ENCODE measurements at regions not wholly inside any gene's neighbourhood (a gene's known extent, or its start where the extent isn't known, plus 50 kb on each side); places are given as distances from the start of the nearest gene placed in this dataset.

DNA sequence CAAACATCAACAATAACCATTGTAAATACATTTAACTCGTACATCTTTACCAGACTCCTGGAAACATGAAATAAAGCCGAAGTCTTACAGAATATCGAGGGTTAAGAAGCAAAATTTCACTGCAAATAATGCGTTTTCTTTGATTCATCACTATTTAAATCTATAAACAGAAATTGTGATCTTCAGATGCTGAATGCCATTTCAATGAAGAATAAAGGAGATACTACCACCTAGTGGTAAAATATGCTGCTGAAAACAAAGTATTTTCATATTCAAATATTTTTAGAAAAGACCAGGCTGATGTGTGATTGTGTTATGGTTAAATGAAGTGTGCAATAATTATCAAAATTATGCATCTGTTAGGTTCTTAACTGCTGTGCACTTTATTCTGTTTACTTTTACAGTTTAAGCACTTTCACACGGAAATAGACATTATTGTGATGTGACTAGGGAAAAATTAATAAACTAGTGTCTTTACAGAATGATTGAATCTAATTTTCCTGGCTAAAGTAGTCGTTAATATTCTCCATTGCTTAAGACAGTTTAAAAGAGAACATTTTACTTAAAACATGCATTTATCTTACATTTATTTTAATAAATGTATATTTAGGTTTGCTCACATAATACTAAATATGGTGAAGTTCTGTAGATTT, 1093.1 kb downstream of the MRPL39 start:
- TF ChIP-seq SP1 (IDR thresholded peaks at IDR 0.05): no peak
- TF ChIP-seq FOXA2 (IDR thresholded peaks at IDR 0.05): no peak
- no peak for TF ChIP-seq NR2F2 (IDR thresholded peaks at IDR 0.05)
- TF ChIP-seq, protein P1, sequence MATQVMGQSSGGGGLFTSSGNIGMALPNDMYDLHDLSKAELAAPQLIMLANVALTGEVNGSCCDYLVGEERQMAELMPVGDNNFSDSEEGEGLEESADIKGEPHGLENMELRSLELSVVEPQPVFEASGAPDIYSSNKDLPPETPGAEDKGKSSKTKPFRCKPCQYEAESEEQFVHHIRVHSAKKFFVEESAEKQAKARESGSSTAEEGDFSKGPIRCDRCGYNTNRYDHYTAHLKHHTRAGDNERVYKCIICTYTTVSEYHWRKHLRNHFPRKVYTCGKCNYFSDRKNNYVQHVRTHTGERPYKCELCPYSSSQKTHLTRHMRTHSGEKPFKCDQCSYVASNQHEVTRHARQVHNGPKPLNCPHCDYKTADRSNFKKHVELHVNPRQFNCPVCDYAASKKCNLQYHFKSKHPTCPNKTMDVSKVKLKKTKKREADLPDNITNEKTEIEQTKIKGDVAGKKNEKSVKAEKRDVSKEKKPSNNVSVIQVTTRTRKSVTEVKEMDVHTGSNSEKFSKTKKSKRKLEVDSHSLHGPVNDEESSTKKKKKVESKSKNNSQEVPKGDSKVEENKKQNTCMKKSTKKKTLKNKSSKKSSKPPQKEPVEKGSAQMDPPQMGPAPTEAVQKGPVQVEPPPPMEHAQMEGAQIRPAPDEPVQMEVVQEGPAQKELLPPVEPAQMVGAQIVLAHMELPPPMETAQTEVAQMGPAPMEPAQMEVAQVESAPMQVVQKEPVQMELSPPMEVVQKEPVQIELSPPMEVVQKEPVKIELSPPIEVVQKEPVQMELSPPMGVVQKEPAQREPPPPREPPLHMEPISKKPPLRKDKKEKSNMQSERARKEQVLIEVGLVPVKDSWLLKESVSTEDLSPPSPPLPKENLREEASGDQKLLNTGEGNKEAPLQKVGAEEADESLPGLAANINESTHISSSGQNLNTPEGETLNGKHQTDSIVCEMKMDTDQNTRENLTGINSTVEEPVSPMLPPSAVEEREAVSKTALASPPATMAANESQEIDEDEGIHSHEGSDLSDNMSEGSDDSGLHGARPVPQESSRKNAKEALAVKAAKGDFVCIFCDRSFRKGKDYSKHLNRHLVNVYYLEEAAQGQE (IDR thresholded peaks at IDR 0.05): no peak
- TF ChIP-seq, protein P2, sequence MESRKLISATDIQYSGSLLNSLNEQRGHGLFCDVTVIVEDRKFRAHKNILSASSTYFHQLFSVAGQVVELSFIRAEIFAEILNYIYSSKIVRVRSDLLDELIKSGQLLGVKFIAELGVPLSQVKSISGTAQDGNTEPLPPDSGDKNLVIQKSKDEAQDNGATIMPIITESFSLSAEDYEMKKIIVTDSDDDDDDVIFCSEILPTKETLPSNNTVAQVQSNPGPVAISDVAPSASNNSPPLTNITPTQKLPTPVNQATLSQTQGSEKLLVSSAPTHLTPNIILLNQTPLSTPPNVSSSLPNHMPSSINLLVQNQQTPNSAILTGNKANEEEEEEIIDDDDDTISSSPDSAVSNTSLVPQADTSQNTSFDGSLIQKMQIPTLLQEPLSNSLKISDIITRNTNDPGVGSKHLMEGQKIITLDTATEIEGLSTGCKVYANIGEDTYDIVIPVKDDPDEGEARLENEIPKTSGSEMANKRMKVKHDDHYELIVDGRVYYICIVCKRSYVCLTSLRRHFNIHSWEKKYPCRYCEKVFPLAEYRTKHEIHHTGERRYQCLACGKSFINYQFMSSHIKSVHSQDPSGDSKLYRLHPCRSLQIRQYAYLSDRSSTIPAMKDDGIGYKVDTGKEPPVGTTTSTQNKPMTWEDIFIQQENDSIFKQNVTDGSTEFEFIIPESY (IDR thresholded peaks at IDR 0.05): no peak
- TF ChIP-seq HNF4G (IDR thresholded peaks at IDR 0.05): no peak
- no peak for TF ChIP-seq GABPA (IDR thresholded peaks at IDR 0.05 in 1 of 2, conservative IDR thresholded peaks at IDR 0.05 in 1 of 2)
- TF ChIP-seq JUND (IDR thresholded peaks at IDR 0.05): no peak
- no peak for TF ChIP-seq YY1 (IDR thresholded peaks at IDR 0.05)
- TF ChIP-seq, protein P3, sequence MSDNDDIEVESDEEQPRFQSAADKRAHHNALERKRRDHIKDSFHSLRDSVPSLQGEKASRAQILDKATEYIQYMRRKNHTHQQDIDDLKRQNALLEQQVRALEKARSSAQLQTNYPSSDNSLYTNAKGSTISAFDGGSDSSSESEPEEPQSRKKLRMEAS (IDR thresholded peaks at IDR 0.05): no peak
- TF ChIP-seq TAF1 (conservative IDR thresholded peaks at IDR 0.05): no peak
- peak; percentile 68 to 74 for TF ChIP-seq RAD21 (IDR thresholded peaks at IDR 0.05)
- TF ChIP-seq, protein P4, sequence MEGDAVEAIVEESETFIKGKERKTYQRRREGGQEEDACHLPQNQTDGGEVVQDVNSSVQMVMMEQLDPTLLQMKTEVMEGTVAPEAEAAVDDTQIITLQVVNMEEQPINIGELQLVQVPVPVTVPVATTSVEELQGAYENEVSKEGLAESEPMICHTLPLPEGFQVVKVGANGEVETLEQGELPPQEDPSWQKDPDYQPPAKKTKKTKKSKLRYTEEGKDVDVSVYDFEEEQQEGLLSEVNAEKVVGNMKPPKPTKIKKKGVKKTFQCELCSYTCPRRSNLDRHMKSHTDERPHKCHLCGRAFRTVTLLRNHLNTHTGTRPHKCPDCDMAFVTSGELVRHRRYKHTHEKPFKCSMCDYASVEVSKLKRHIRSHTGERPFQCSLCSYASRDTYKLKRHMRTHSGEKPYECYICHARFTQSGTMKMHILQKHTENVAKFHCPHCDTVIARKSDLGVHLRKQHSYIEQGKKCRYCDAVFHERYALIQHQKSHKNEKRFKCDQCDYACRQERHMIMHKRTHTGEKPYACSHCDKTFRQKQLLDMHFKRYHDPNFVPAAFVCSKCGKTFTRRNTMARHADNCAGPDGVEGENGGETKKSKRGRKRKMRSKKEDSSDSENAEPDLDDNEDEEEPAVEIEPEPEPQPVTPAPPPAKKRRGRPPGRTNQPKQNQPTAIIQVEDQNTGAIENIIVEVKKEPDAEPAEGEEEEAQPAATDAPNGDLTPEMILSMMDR (IDR thresholded peaks at IDR 0.05; ENCODE audit: low read depth, low read length, missing input control): peak; percentile 35
- TF ChIP-seq EGR1 (IDR thresholded peaks at IDR 0.05; ENCODE audit: low read depth in 2 of 2): no peak
- Histone ChIP-seq H3K9me3 (ENCODE audit: control insufficient read depth in 4 of 4, low read length in 3 of 4) (no peaks in the 10 kb centered on the region), H3K27me3 (ENCODE audit: control insufficient read depth in 4 of 4, insufficient read depth in 4 of 4, low read length in 3 of 4) (no peaks in the 10 kb centered on the region), H3K36me3 (ENCODE audit: control insufficient read depth in 4 of 4, insufficient read depth in 3 of 4, low read depth in 1 of 4, low read length in 3 of 4) (no peaks in the 10 kb centered on the region), H3K9ac (ENCODE audit: low read depth in 1 of 2, low read length in 2 of 2) (no peak overlapping the region), H3K4me3 (ENCODE audit: low read depth in 1 of 3, low read length in 3 of 3) (no peak overlapping the region), H3K27ac (ENCODE audit: low read depth in 1 of 2, low read length in 2 of 2) (no peak overlapping the region), H3K4me1 (ENCODE audit: control insufficient read depth in 4 of 4, insufficient read depth in 4 of 4, low read length in 3 of 4) (no peaks in the 10 kb centered on the region)
- WGBS: 24% methylated on average over 6 of the region's 6 CpGs
- DNase-seq (ENCODE audit: low spot score): no peak

DNA sequence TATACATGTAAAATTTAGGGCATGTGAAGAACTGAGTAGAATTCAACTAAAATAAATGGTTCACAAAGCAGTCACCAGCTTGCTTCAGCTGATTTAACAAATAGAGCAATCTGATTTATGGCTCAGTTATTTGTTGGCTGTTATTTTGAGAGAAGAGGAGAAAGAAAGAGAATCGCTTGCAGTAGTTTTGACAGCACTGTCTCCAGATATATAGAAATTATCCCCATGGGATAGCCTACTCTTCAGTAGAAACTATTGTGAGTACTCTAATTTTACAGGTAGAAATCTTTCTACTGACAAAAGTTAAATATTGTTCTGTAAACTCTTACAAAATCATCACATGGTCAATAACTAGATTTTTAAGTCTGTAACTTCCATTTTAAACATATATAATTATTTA, 1098.2 kb downstream of the MRPL39 start:
- H3K4me3 ChIP-seq (ENCODE audit: low read depth in 1 of 3, low read length in 3 of 3): no peak overlapping the region
- H3K27me3 ChIP-seq (ENCODE audit: control insufficient read depth in 4 of 4, insufficient read depth in 4 of 4, low read length in 3 of 4): no peaks in the 10 kb centered on the region
- no peaks in the 10 kb centered on the region for H3K4me1 ChIP-seq (ENCODE audit: control insufficient read depth in 4 of 4, insufficient read depth in 4 of 4, low read length in 3 of 4)
- WGBS: 85% methylated on average over 1 of the region's 1 CpG
- no peak overlapping the region for H3K9ac ChIP-seq (ENCODE audit: low read depth in 1 of 2, low read length in 2 of 2)
- H3K9me3 ChIP-seq (ENCODE audit: control insufficient read depth in 4 of 4, low read length in 3 of 4): no peaks in the 10 kb centered on the region
- no peaks in the 10 kb centered on the region for H3K36me3 ChIP-seq (ENCODE audit: control insufficient read depth in 4 of 4, insufficient read depth in 3 of 4, low read depth in 1 of 4, low read length in 3 of 4)
- DNase-seq (ENCODE audit: low spot score): no peak
- H3K27ac ChIP-seq (ENCODE audit: low read depth in 1 of 2, low read length in 2 of 2): no peak overlapping the region
- no peak for TF ChIP-seq RAD21 (IDR thresholded peaks at IDR 0.05)
- TF ChIP-seq, protein P2 (IDR thresholded peaks at IDR 0.05): no peak
- TF ChIP-seq EGR1 (IDR thresholded peaks at IDR 0.05; ENCODE audit: low read depth in 2 of 2): no peak
- TF ChIP-seq HNF4A (conservative IDR thresholded peaks at IDR 0.05): no peak
- TF ChIP-seq, protein P4 (IDR thresholded peaks at IDR 0.05; ENCODE audit: low read depth, low read length, missing input control): no peak
- no peak for TF ChIP-seq TAF1 (conservative IDR thresholded peaks at IDR 0.05)
- TF ChIP-seq HNF4G (IDR thresholded peaks at IDR 0.05): no peak
- TF ChIP-seq, protein P3 (IDR thresholded peaks at IDR 0.05): no peak
- TF ChIP-seq JUND (IDR thresholded peaks at IDR 0.05): no peak
- no peak for TF ChIP-seq YY1 (IDR thresholded peaks at IDR 0.05)
- no peak for TF ChIP-seq FOXA1 (IDR thresholded peaks at IDR 0.05)
- TF ChIP-seq SP1 (IDR thresholded peaks at IDR 0.05): no peak
- no peak for TF ChIP-seq FOXA2 (IDR thresholded peaks at IDR 0.05)
- no peak for TF ChIP-seq RXRA (IDR thresholded peaks at IDR 0.05)
